ENCODE measurements at regions not wholly inside any gene's neighbourhood (a gene's known extent, or its start where the extent isn't known, plus 50 kb on each side); places are given as distances from the start of the nearest gene placed in this dataset.

- Histone ChIP-seq H3K27me3 (ENCODE audit: control insufficient read depth, insufficient read depth, low read length) (no peaks in the 10 kb centered on the region), H3K4me3 (ENCODE audit: low read length) (no peak overlapping the region), H3K4me1 (ENCODE audit: control insufficient read depth, insufficient read depth, low read length) (no peaks in the 10 kb centered on the region), H3K9me3 (replicated peaks; ENCODE audit: control insufficient read depth, low read depth, low read length) (peaks cover 8% of the 10 kb centered on the region), H3K36me3 (ENCODE audit: control insufficient read depth, insufficient read depth, low read length) (no peaks in the 10 kb centered on the region), H3K27ac (ENCODE audit: low read length) (no peak overlapping the region)
- no peak for DNase-seq
- WGBS (ENCODE audit: insufficient coverage), result 88% methylated on average over 1 of the region's 1 CpG
Observed at GRCh38 chr3:22231061-22231460, 480.1 kb upstream of the ZNF385D start.

GRCh38 chr3:22236490-22237270 is 485.7 kb upstream of the ZNF385D start:
- Histone ChIP-seq H3K4me3 (ENCODE audit: low read length) (no peak overlapping the region), H3K36me3 (ENCODE audit: control insufficient read depth, insufficient read depth, low read length) (no peaks in the 10 kb centered on the region), H3K9me3 (replicated peaks; ENCODE audit: control insufficient read depth, low read depth, low read length) (no peaks in the 10 kb centered on the region), H3K27me3 (ENCODE audit: control insufficient read depth, insufficient read depth, low read length) (no peaks in the 10 kb centered on the region), H3K4me1 (ENCODE audit: control insufficient read depth, insufficient read depth, low read length) (no peaks in the 10 kb centered on the region), H3K27ac (ENCODE audit: low read length) (no peak overlapping the region)
- no CpG with 5 or more reads among the region's 3 CpGs for WGBS (ENCODE audit: insufficient coverage)
- DNase-seq, result no peak

- H3K36me3 ChIP-seq (ENCODE audit: control insufficient read depth, insufficient read depth, low read length), result no peaks in the 10 kb centered on the region
- no peaks in the 10 kb centered on the region for H3K27me3 ChIP-seq (ENCODE audit: control insufficient read depth, insufficient read depth, low read length)
- H3K4me1 ChIP-seq (ENCODE audit: control insufficient read depth, insufficient read depth, low read length), result no peaks in the 10 kb centered on the region
- H3K27ac ChIP-seq (ENCODE audit: low read length), result no peak overlapping the region
- H3K9me3 ChIP-seq (replicated peaks; ENCODE audit: control insufficient read depth, low read depth, low read length), result no peaks in the 10 kb centered on the region
- no peak overlapping the region for H3K4me3 ChIP-seq (ENCODE audit: low read length)
- no CpG with 5 or more reads among the region's 4 CpGs for WGBS (ENCODE audit: insufficient coverage)
- no peak for DNase-seq
Observed at GRCh38 chr3:22239011-22239410, 488.0 kb upstream of the ZNF385D start.

GRCh38 chr3:22241110-22241509 is 490.1 kb upstream of the ZNF385D start:
- no peak overlapping the region for H3K27ac ChIP-seq (ENCODE audit: low read length)
- no CpG with 5 or more reads among the region's 2 CpGs for WGBS (ENCODE audit: insufficient coverage)

GRCh38 chr3:22244761-22245521 is 493.9 kb upstream of the ZNF385D start:
- no peaks in the 10 kb centered on the region for H3K27me3 ChIP-seq (ENCODE audit: control insufficient read depth, insufficient read depth, low read length)
- H3K36me3 ChIP-seq (ENCODE audit: control insufficient read depth, insufficient read depth, low read length), result no peaks in the 10 kb centered on the region
- no peak overlapping the region for H3K4me3 ChIP-seq (ENCODE audit: low read length)
- no peaks in the 10 kb centered on the region for H3K9me3 ChIP-seq (replicated peaks; ENCODE audit: control insufficient read depth, low read depth, low read length)
- peak; percentile 94 for DNase-seq
- WGBS (ENCODE audit: insufficient coverage), result no CpG with 5 or more reads among the region's 3 CpGs
- H3K27ac ChIP-seq (ENCODE audit: low read length), result peak overlapping the region; percentile 76
- no peaks in the 10 kb centered on the region for H3K4me1 ChIP-seq (ENCODE audit: control insufficient read depth, insufficient read depth, low read length)

More at GRCh38 chr3:22241110-22241509, 490.1 kb upstream of the ZNF385D start:
- no peaks in the 10 kb centered on the region for H3K27me3 ChIP-seq (ENCODE audit: control insufficient read depth, insufficient read depth, low read length)
- H3K36me3 ChIP-seq (ENCODE audit: control insufficient read depth, insufficient read depth, low read length), result no peaks in the 10 kb centered on the region
- no peak for DNase-seq
- H3K9me3 ChIP-seq (replicated peaks; ENCODE audit: control insufficient read depth, low read depth, low read length), result no peaks in the 10 kb centered on the region
- no peak overlapping the region for H3K4me3 ChIP-seq (ENCODE audit: low read length)
- no peaks in the 10 kb centered on the region for H3K4me1 ChIP-seq (ENCODE audit: control insufficient read depth, insufficient read depth, low read length)

GRCh38 chr3:22245811-22246583 is 495.0 kb upstream of the ZNF385D start:
- Histone ChIP-seq H3K4me3 (ENCODE audit: low read length) (no peak overlapping the region), H3K4me1 (ENCODE audit: control insufficient read depth, insufficient read depth, low read length) (no peaks in the 10 kb centered on the region), H3K27ac (ENCODE audit: low read length) (peak overlapping the region; percentile 76), H3K36me3 (ENCODE audit: control insufficient read depth, insufficient read depth, low read length) (no peaks in the 10 kb centered on the region), H3K27me3 (ENCODE audit: control insufficient read depth, insufficient read depth, low read length) (no peaks in the 10 kb centered on the region), H3K9me3 (replicated peaks; ENCODE audit: control insufficient read depth, low read depth, low read length) (no peaks in the 10 kb centered on the region)
- peak; percentile 81 for DNase-seq
- WGBS (ENCODE audit: insufficient coverage), result 33% methylated on average over 1 of the region's 3 CpGs

GRCh38 chr3:22249658-22250057 is 498.6 kb upstream of the ZNF385D start:
- DNase-seq, result no peak
- Histone ChIP-seq H3K4me1 (ENCODE audit: control insufficient read depth, insufficient read depth, low read length) (no peaks in the 10 kb centered on the region), H3K9me3 (replicated peaks; ENCODE audit: control insufficient read depth, low read depth, low read length) (no peaks in the 10 kb centered on the region), H3K36me3 (ENCODE audit: control insufficient read depth, insufficient read depth, low read length) (no peaks in the 10 kb centered on the region), H3K4me3 (ENCODE audit: low read length) (no peak overlapping the region), H3K27me3 (ENCODE audit: control insufficient read depth, insufficient read depth, low read length) (no peaks in the 10 kb centered on the region), H3K27ac (ENCODE audit: low read length) (no peak overlapping the region)

GRCh38 chr3:22257252-22257651 is 506.2 kb upstream of the ZNF385D start:
- H3K4me1 ChIP-seq (ENCODE audit: control insufficient read depth, insufficient read depth, low read length), result no peaks in the 10 kb centered on the region
- no peaks in the 10 kb centered on the region for H3K9me3 ChIP-seq (replicated peaks; ENCODE audit: control insufficient read depth, low read depth, low read length)
- H3K4me3 ChIP-seq (ENCODE audit: low read length), result no peak overlapping the region
- H3K27me3 ChIP-seq (ENCODE audit: control insufficient read depth, insufficient read depth, low read length), result no peaks in the 10 kb centered on the region
- H3K36me3 ChIP-seq (ENCODE audit: control insufficient read depth, insufficient read depth, low read length), result no peaks in the 10 kb centered on the region
- DNase-seq, result no peak
- H3K27ac ChIP-seq (ENCODE audit: low read length), result no peak overlapping the region
- 100% methylated on average over 1 of the region's 2 CpGs for WGBS (ENCODE audit: insufficient coverage)

GRCh38 chr3:22262386-22262785 is 511.4 kb upstream of the ZNF385D start:
- H3K4me1 ChIP-seq (ENCODE audit: control insufficient read depth, insufficient read depth, low read length), result no peaks in the 10 kb centered on the region
- H3K9me3 ChIP-seq (replicated peaks; ENCODE audit: control insufficient read depth, low read depth, low read length), result no peaks in the 10 kb centered on the region
- no peaks in the 10 kb centered on the region for H3K36me3 ChIP-seq (ENCODE audit: control insufficient read depth, insufficient read depth, low read length)
- no peak overlapping the region for H3K27ac ChIP-seq (ENCODE audit: low read length)
- DNase-seq, result peak; percentile 50
- H3K27me3 ChIP-seq (ENCODE audit: control insufficient read depth, insufficient read depth, low read length), result no peaks in the 10 kb centered on the region
- WGBS (ENCODE audit: insufficient coverage), result no CpG with 5 or more reads among the region's 2 CpGs
- H3K4me3 ChIP-seq (ENCODE audit: low read length), result no peak overlapping the region

GRCh38 chr3:22263042-22263441 is 512.0 kb upstream of the ZNF385D start:
- no peak for DNase-seq
- Histone ChIP-seq H3K4me1 (ENCODE audit: control insufficient read depth, insufficient read depth, low read length) (no peaks in the 10 kb centered on the region), H3K36me3 (ENCODE audit: control insufficient read depth, insufficient read depth, low read length) (no peaks in the 10 kb centered on the region), H3K27ac (ENCODE audit: low read length) (no peak overlapping the region), H3K27me3 (ENCODE audit: control insufficient read depth, insufficient read depth, low read length) (no peaks in the 10 kb centered on the region), H3K9me3 (replicated peaks; ENCODE audit: control insufficient read depth, low read depth, low read length) (no peaks in the 10 kb centered on the region), H3K4me3 (ENCODE audit: low read length) (no peak overlapping the region)
- 85% methylated on average over 2 of the region's 2 CpGs for WGBS (ENCODE audit: insufficient coverage)
